ENCODE measurements at regions not wholly inside any gene's neighbourhood (a gene's known extent, or its start where the extent isn't known, plus 50 kb on each side); places are given as distances from the start of the nearest gene placed in this dataset.

DNA sequence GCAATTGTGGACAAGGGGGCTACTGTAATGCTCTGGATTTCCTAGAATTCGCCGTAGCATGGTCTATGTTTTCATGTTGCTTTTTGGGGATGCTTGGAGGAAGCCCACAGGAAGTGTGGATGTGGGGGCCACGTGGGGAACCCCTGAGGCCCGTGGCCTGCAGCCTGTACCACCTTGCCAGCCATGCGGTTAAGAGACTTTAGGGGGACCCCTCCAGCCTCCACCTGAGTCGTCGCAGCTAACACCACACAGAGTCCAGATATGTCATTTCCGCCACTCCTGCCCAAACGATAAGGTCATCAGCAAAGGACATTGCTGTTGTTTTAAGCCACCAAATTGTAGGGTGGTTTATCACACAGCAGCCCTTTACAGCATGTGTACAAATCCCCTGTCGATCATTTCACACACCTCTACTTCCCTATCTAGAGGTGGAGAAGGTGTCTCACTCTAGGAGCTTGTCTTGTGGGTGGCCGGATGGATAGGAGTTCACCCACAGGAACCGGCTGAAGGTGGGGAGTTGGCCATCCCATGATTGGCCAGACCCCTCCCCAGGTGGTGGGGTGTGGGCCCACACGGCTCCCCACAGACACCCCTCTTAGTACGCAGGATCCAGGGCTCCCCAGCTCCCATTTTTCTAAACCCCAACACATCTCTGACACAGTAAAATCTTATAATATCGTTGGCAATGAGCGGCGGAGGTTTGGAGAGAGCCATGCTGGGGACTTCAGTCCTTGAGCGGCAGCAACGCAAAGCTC is 226.7 kb downstream of the TEX29 start:
- Histone ChIP-seq H3K36me3 (ENCODE audit: control insufficient read depth in 2 of 2, extremely low read depth in 1 of 2, insufficient read depth in 2 of 2, low read length in 2 of 2) (no peaks in the 10 kb centered on the region), H4K20me1 (ENCODE audit: control insufficient read depth, extremely low read depth, insufficient read depth, low read length) (no peaks in the 10 kb centered on the region), H3K4me3 (ENCODE audit: control insufficient read depth in 2 of 3, extremely low read depth in 1 of 3, insufficient read depth in 2 of 3, low read depth in 1 of 3, low read length in 3 of 3) (no peak overlapping the region), H3K79me2 (ENCODE audit: control insufficient read depth, insufficient read depth, low read length) (no peaks in the 10 kb centered on the region), H2AFZ (ENCODE audit: control insufficient read depth, low read length) (no peak overlapping the region), H3K9me1 (ENCODE audit: control insufficient read depth, extremely low read depth, insufficient read depth, low read length) (no peaks in the 10 kb centered on the region), H3K9ac (ENCODE audit: control insufficient read depth, extremely low read depth, insufficient read depth, low read length) (no peak overlapping the region), H3K9me3 (ENCODE audit: control insufficient read depth, low read depth, low read length) (peaks cover 9% of the 10 kb centered on the region), H3K4me2 (ENCODE audit: control insufficient read depth, extremely low read depth, insufficient read depth, low read depth, low read length) (no peak overlapping the region), H3K27me3 (ENCODE audit: control insufficient read depth, extremely low read depth, insufficient read depth, low read length) (no peaks in the 10 kb centered on the region), H3K27ac (ENCODE audit: control insufficient read depth, insufficient read depth, low read length) (no peak overlapping the region), H3K4me1 (ENCODE audit: control insufficient read depth, extremely low read depth, insufficient read depth, low read length) (no peaks in the 10 kb centered on the region)
- TF ChIP-seq, protein P1, sequence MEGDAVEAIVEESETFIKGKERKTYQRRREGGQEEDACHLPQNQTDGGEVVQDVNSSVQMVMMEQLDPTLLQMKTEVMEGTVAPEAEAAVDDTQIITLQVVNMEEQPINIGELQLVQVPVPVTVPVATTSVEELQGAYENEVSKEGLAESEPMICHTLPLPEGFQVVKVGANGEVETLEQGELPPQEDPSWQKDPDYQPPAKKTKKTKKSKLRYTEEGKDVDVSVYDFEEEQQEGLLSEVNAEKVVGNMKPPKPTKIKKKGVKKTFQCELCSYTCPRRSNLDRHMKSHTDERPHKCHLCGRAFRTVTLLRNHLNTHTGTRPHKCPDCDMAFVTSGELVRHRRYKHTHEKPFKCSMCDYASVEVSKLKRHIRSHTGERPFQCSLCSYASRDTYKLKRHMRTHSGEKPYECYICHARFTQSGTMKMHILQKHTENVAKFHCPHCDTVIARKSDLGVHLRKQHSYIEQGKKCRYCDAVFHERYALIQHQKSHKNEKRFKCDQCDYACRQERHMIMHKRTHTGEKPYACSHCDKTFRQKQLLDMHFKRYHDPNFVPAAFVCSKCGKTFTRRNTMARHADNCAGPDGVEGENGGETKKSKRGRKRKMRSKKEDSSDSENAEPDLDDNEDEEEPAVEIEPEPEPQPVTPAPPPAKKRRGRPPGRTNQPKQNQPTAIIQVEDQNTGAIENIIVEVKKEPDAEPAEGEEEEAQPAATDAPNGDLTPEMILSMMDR (optimal IDR thresholded peaks at IDR 0.05 in 1 of 3, IDR thresholded peaks at IDR 0.05 in 1 of 3, conservative IDR thresholded peaks at IDR 0.05 in 1 of 3; ENCODE audit: extremely low read depth in 1 of 3, insufficient read depth in 2 of 3, low read length in 3 of 3): no peak
- TF ChIP-seq EZH2 (IDR thresholded peaks at IDR 0.05; ENCODE audit: low read length): no peak
- FAIRE-seq (no peak), DNase-seq (ENCODE audit: low read depth, low spot score) (no peak)
- dilution Hi-C loops (cut with MboI; ENCODE audit: extremely low pct_ligation_motif_present, low sequenced_read_pairs): no loop called here

DNA sequence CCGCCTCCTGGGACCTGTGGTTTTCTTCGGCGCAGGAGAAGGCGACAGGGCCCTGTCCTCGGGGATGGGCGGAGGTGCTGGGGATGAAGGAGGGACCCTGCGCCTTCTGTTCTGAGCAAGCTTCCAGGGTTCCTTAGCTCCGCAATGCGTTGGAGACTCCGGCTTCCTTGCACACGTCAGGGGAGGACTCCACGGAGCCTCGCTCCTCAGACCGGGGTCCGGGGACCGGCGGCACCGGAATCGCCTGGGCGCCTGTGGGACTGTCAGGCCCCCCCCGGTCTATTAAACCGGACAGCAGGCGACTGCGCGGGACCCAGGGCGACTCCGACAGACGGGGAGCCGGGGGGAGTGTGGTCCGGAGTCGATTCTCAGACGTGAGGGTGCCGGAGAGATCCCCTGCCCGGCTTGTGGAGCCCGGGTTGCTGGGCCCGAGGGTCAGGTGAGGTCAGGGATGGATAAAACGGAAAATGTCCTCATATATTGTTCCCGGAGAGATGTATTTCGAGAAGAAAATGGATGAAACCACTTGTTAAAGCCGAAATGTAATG is 227.4 kb downstream of the TEX29 start:
- no peaks in the 10 kb centered on the region for H3K4me1 ChIP-seq (ENCODE audit: control insufficient read depth, extremely low read depth, insufficient read depth, low read length)
- H3K4me2 ChIP-seq (ENCODE audit: control insufficient read depth, extremely low read depth, insufficient read depth, low read depth, low read length): no peak overlapping the region
- no peaks in the 10 kb centered on the region for H3K27me3 ChIP-seq (ENCODE audit: control insufficient read depth, extremely low read depth, insufficient read depth, low read length)
- peaks cover 8% of the 10 kb centered on the region for H3K9me3 ChIP-seq (ENCODE audit: control insufficient read depth, low read depth, low read length)
- TF ChIP-seq EZH2 (IDR thresholded peaks at IDR 0.05; ENCODE audit: low read length): no peak
- TF ChIP-seq, protein P1 (optimal IDR thresholded peaks at IDR 0.05 in 1 of 3, IDR thresholded peaks at IDR 0.05 in 1 of 3, conservative IDR thresholded peaks at IDR 0.05 in 1 of 3; ENCODE audit: extremely low read depth in 1 of 3, insufficient read depth in 2 of 3, low read length in 3 of 3): no peak
- no peak overlapping the region for H2AFZ ChIP-seq (ENCODE audit: control insufficient read depth, low read length)
- no peak overlapping the region for H3K27ac ChIP-seq (ENCODE audit: control insufficient read depth, insufficient read depth, low read length)
- no peaks in the 10 kb centered on the region for H3K9me1 ChIP-seq (ENCODE audit: control insufficient read depth, extremely low read depth, insufficient read depth, low read length)
- no peak overlapping the region for H3K4me3 ChIP-seq (ENCODE audit: control insufficient read depth in 2 of 3, extremely low read depth in 1 of 3, insufficient read depth in 2 of 3, low read depth in 1 of 3, low read length in 3 of 3)
- no peak for FAIRE-seq
- no peak for DNase-seq (ENCODE audit: low read depth, low spot score)
- dilution Hi-C loops (cut with MboI; ENCODE audit: extremely low pct_ligation_motif_present, low sequenced_read_pairs): no loop called here
- H3K36me3 ChIP-seq (ENCODE audit: control insufficient read depth in 2 of 2, extremely low read depth in 1 of 2, insufficient read depth in 2 of 2, low read length in 2 of 2): no peaks in the 10 kb centered on the region
- no peaks in the 10 kb centered on the region for H3K79me2 ChIP-seq (ENCODE audit: control insufficient read depth, insufficient read depth, low read length)
- H4K20me1 ChIP-seq (ENCODE audit: control insufficient read depth, extremely low read depth, insufficient read depth, low read length): no peaks in the 10 kb centered on the region
- no peak overlapping the region for H3K9ac ChIP-seq (ENCODE audit: control insufficient read depth, extremely low read depth, insufficient read depth, low read length)

Data from keratinocyte (primary cell).